ENCODE measurements at regions not wholly inside any gene's neighbourhood (a gene's known extent, or its start where the extent isn't known, plus 50 kb on each side); places are given as distances from the start of the nearest gene placed in this dataset.

- Histone ChIP-seq H3K9me3 (ENCODE audit: insufficient read depth, low read length, severe bottlenecking) (no peaks in the 10 kb centered on the region), H4K20me1 (ENCODE audit: insufficient read depth, low read length) (no peaks in the 10 kb centered on the region), H3K27ac (ENCODE audit: low read length) (no peak overlapping the region), H3K79me2 (ENCODE audit: insufficient read depth, low read length) (no peaks in the 10 kb centered on the region), H3K4me3 (ENCODE audit: low read depth in 1 of 2, low read length in 2 of 2) (no peak overlapping the region), H3K27me3 (ENCODE audit: insufficient read depth, low read length, poor library complexity) (no peaks in the 10 kb centered on the region), H3K4me1 (ENCODE audit: insufficient read depth, low read length) (no peaks in the 10 kb centered on the region), H3K4me2 (ENCODE audit: insufficient read depth, low read length) (no peak overlapping the region), H3K36me3 (ENCODE audit: insufficient read depth, low read length) (no peaks in the 10 kb centered on the region), H3K9ac (ENCODE audit: low read depth, low read length) (no peak overlapping the region), H2AFZ (ENCODE audit: low read depth, low read length) (no peak overlapping the region)
- no peak for DNase-seq
- no peak for ATAC-seq (ENCODE audit: insufficient read depth, low read depth)
- no peak for TF ChIP-seq EZH2 (IDR thresholded peaks at IDR 0.05; ENCODE audit: borderline replicate concordance, low read depth, low read length, severe bottlenecking)
- no peak for TF ChIP-seq CTCF (IDR thresholded peaks at IDR 0.05; ENCODE audit: borderline replicate concordance, extremely low read depth, low read length, poor library complexity, severe bottlenecking)
Observed at GRCh38 chr7:54663603-54664234, 95.3 kb downstream of the SEC61G start.

DNA sequence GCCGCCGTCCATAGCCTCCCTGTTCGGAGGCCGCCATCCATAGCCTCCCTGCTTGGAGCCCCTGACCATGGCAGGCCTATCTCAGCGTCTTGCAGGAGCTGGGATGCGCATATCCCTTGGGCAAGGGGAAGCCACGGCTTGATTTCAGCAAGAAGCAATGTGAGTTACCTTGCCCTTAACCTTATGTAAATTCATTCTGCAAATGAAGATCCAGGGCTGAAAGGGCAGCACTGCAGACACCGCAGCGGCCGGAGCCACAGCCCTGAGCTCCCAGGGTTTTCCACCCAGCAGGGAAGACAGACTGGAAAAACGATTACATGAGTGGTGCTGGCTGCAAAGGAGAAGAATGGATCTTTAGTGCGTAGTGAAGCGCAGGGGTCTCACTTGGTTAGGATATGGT is 95.8 kb downstream of the SEC61G start:
- Histone ChIP-seq H3K27me3 (ENCODE audit: insufficient read depth, low read length, poor library complexity) (no peaks in the 10 kb centered on the region), H3K4me2 (ENCODE audit: insufficient read depth, low read length) (no peak overlapping the region), H3K79me2 (ENCODE audit: insufficient read depth, low read length) (no peaks in the 10 kb centered on the region), H3K36me3 (ENCODE audit: insufficient read depth, low read length) (no peaks in the 10 kb centered on the region), H3K27ac (ENCODE audit: low read length) (no peak overlapping the region), H3K9me3 (ENCODE audit: insufficient read depth, low read length, severe bottlenecking) (no peaks in the 10 kb centered on the region), H4K20me1 (ENCODE audit: insufficient read depth, low read length) (no peaks in the 10 kb centered on the region), H3K4me1 (ENCODE audit: insufficient read depth, low read length) (no peaks in the 10 kb centered on the region), H3K4me3 (ENCODE audit: low read depth in 1 of 2, low read length in 2 of 2) (no peak overlapping the region), H2AFZ (ENCODE audit: low read depth, low read length) (no peak overlapping the region), H3K9ac (ENCODE audit: low read depth, low read length) (no peak overlapping the region)
- ATAC-seq (ENCODE audit: insufficient read depth, low read depth) (no peak), DNase-seq (no peak)
- TF ChIP-seq EZH2 (IDR thresholded peaks at IDR 0.05; ENCODE audit: borderline replicate concordance, low read depth, low read length, severe bottlenecking), result no peak
- TF ChIP-seq CTCF (IDR thresholded peaks at IDR 0.05; ENCODE audit: borderline replicate concordance, extremely low read depth, low read length, poor library complexity, severe bottlenecking), result no peak

GRCh38 chr7:54662701-54663100 is 96.3 kb downstream of the SEC61G start:
- Histone ChIP-seq H3K79me2 (ENCODE audit: insufficient read depth, low read length) (no peaks in the 10 kb centered on the region), H3K27me3 (ENCODE audit: insufficient read depth, low read length, poor library complexity) (no peaks in the 10 kb centered on the region), H3K4me2 (ENCODE audit: insufficient read depth, low read length) (no peak overlapping the region), H3K4me1 (ENCODE audit: insufficient read depth, low read length) (no peaks in the 10 kb centered on the region), H4K20me1 (ENCODE audit: insufficient read depth, low read length) (no peaks in the 10 kb centered on the region), H3K36me3 (ENCODE audit: insufficient read depth, low read length) (no peaks in the 10 kb centered on the region), H3K9ac (ENCODE audit: low read depth, low read length) (no peak overlapping the region), H3K27ac (ENCODE audit: low read length) (no peak overlapping the region), H3K9me3 (ENCODE audit: insufficient read depth, low read length, severe bottlenecking) (no peaks in the 10 kb centered on the region), H3K4me3 (ENCODE audit: low read depth in 1 of 2, low read length in 2 of 2) (no peak overlapping the region), H2AFZ (ENCODE audit: low read depth, low read length) (no peak overlapping the region)
- DNase-seq, result no peak
- TF ChIP-seq EZH2 (IDR thresholded peaks at IDR 0.05; ENCODE audit: borderline replicate concordance, low read depth, low read length, severe bottlenecking) (no peak), CTCF (IDR thresholded peaks at IDR 0.05; ENCODE audit: borderline replicate concordance, extremely low read depth, low read length, poor library complexity, severe bottlenecking) (no peak)
- no peak for ATAC-seq (ENCODE audit: insufficient read depth, low read depth)
